Stomach smooth muscle (tissue), 2 donors: ENCODE measurements at regions not wholly inside any gene's neighbourhood (a gene's known extent, or its start where the extent isn't known, plus 50 kb on each side); places are given as distances from the start of the nearest gene placed in this dataset.

Experiments used
- H3K27ac ChIP-seq: one replicate; pipeline ENCODE4 v1.7.0; 2013; ENCODE audit warnings: mild to moderate bottlenecking, low read length, inconsistent platforms
- H3K27me3 ChIP-seq, 2 donors: one replicate each; pipeline ENCODE4 v1.7.0; 2013; ENCODE audit warnings: low read length in 2 of 2; ENCODE audit not compliant: insufficient read depth in 2 of 2, control insufficient read depth in 1 of 2
- H3K36me3 ChIP-seq, 2 donors: one replicate each; pipeline ENCODE4 v1.7.0; 2013; ENCODE audit warnings: low read length in 2 of 2; ENCODE audit not compliant: control insufficient read depth in 2 of 2, insufficient read depth in 2 of 2
- H3K4me1 ChIP-seq: one replicate; pipeline ENCODE4 v1.7.0; 2013; ENCODE audit warnings: low read length; ENCODE audit not compliant: control insufficient read depth, insufficient read depth
- H3K4me3 ChIP-seq, 2 donors: one replicate each; pipeline ENCODE4 v1.7.0; 2013; ENCODE audit warnings: low read length in 2 of 2
- H3K9ac ChIP-seq, 2 donors: one replicate each; pipeline ENCODE4 v1.7.0; 2013; ENCODE audit warnings: low read length in 2 of 2, mild to moderate bottlenecking in 1 of 2
- H3K9me3 ChIP-seq, 2 donors: one replicate each; pipeline ENCODE4 v1.7.0; 2013; ENCODE audit warnings: low read length in 2 of 2; ENCODE audit not compliant: control insufficient read depth in 2 of 2
- donor health status: healthy.
- donor health status: Pancreatic carcinoma.

GRCh38 chr9:31335529-31336234 is 1048.8 kb upstream of the ACO1 start:
- Histone ChIP-seq H3K27ac (no peak overlapping the region), H3K4me3 (no peak overlapping the region)

DNA sequence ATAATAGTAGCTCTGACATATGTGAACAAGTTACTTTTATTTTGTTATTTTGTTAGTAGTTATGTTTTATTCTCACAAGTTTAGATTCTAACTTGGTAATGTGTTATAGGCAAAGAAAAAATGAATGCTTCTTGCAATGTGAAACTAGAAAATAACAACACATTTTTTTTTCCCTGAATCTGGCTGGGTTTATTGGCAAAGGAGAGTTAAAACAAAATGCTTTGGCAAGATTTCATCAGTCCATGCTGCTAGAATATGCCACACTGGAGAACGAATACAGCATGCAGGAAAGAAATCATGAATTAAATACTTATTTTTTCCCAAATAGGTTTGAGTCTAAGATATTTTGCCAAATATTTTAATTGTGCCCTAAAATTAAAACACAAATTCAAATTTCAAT is 1048.1 kb upstream of the ACO1 start:
- Histone ChIP-seq H3K27me3 (no peaks in the 10 kb centered on the region), H3K36me3 (no peaks in the 10 kb centered on the region), H3K27ac (no peak overlapping the region), H3K9ac (no peak overlapping the region), H3K4me1 (no peaks in the 10 kb centered on the region), H3K4me3 (no peak overlapping the region), H3K9me3 (peaks cover 0 to 2% of the 10 kb centered on the region in 2 donors)

More at GRCh38 chr9:31335529-31336234, 1048.8 kb upstream of the ACO1 start:
- Histone ChIP-seq H3K36me3 (no peaks in the 10 kb centered on the region), H3K4me1 (no peaks in the 10 kb centered on the region), H3K9me3 (peaks cover 0 to 2% of the 10 kb centered on the region in 2 donors), H3K27me3 (no peaks in the 10 kb centered on the region), H3K9ac (no peak overlapping the region)

- Histone ChIP-seq H3K4me3 (no peak overlapping the region), H3K27me3 (no peaks in the 10 kb centered on the region), H3K9ac (no peak overlapping the region), H3K4me1 (no peaks in the 10 kb centered on the region), H3K36me3 (no peaks in the 10 kb centered on the region), H3K27ac (no peak overlapping the region), H3K9me3 (peaks cover 0 to 2% of the 10 kb centered on the region in 2 donors)
Measured at GRCh38 chr9:31336841-31337240, 1047.6 kb upstream of the ACO1 start.

- no peak overlapping the region for H3K4me3 ChIP-seq
Measured at GRCh38 chr9:31347082-31347617, 1037.3 kb upstream of the ACO1 start.

DNA sequence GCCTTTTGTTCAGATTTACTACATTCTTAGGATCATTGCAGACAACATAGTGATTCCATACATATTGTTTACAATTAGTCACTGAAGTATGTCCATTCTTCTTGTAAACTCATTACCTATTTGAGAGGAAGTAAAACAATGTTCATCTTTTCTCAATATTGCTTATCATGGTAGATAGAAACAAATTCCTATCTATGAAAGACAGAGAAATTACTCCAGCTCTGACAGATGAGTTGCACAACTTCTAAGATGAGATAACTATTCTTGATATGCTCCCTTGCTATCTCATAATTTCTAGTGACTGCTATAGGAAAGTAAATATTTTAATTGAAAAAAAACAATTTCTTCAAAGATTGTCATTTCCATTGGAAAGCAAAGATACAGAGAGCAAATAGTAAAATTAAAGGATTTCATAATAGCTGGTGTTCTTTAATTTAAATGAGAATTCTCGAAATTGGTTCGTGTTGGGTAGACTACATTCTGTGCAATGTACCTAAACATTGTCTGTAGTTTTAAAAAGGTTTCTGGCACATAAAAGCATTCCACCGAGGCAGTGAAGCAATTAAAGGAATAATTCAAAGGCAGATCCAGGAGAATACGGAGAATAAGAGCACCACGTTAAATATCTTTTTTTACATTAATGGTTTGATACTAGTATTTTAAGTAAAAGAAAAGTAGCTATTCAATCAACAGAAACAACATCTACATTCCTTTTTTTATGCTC is 1029.1 kb upstream of the ACO1 start:
- Histone ChIP-seq H3K27me3 (no peaks in the 10 kb centered on the region), H3K27ac (no peak overlapping the region), H3K9me3 (no peaks in the 10 kb centered on the region), H3K4me1 (no peaks in the 10 kb centered on the region), H3K4me3 (no peak overlapping the region), H3K9ac (no peak overlapping the region), H3K36me3 (no peaks in the 10 kb centered on the region)

More at GRCh38 chr9:31347082-31347617, 1037.3 kb upstream of the ACO1 start:
- H3K27ac ChIP-seq = no peak overlapping the region
- no peak overlapping the region for H3K9ac ChIP-seq
- H3K27me3 ChIP-seq = no peaks in the 10 kb centered on the region
- no peaks in the 10 kb centered on the region for H3K36me3 ChIP-seq
- no peaks in the 10 kb centered on the region for H3K4me1 ChIP-seq
- no peaks in the 10 kb centered on the region for H3K9me3 ChIP-seq

GRCh38 chr9:31355965-31356364 is 1028.5 kb upstream of the ACO1 start:
- Histone ChIP-seq H3K9me3 (no peaks in the 10 kb centered on the region), H3K4me3 (no peak overlapping the region), H3K9ac (no peak overlapping the region), H3K36me3 (no peaks in the 10 kb centered on the region), H3K27ac (no peak overlapping the region), H3K27me3 (no peaks in the 10 kb centered on the region), H3K4me1 (no peaks in the 10 kb centered on the region)

- H3K4me3 ChIP-seq = no peak overlapping the region
- no peaks in the 10 kb centered on the region for H3K27me3 ChIP-seq
- no peaks in the 10 kb centered on the region for H3K9me3 ChIP-seq
- no peaks in the 10 kb centered on the region for H3K36me3 ChIP-seq
- H3K9ac ChIP-seq = no peak overlapping the region
- no peak overlapping the region for H3K27ac ChIP-seq
- H3K4me1 ChIP-seq = no peaks in the 10 kb centered on the region
Measured at GRCh38 chr9:31359071-31359470, 1025.4 kb upstream of the ACO1 start.

GRCh38 chr9:31364171-31364570 is 1020.3 kb upstream of the ACO1 start:
- Histone ChIP-seq H3K27ac (no peak overlapping the region), H3K4me3 (no peak overlapping the region), H3K4me1 (no peaks in the 10 kb centered on the region), H3K36me3 (no peaks in the 10 kb centered on the region), H3K27me3 (no peaks in the 10 kb centered on the region), H3K9ac (no peak overlapping the region), H3K9me3 (no peaks in the 10 kb centered on the region)

DNA sequence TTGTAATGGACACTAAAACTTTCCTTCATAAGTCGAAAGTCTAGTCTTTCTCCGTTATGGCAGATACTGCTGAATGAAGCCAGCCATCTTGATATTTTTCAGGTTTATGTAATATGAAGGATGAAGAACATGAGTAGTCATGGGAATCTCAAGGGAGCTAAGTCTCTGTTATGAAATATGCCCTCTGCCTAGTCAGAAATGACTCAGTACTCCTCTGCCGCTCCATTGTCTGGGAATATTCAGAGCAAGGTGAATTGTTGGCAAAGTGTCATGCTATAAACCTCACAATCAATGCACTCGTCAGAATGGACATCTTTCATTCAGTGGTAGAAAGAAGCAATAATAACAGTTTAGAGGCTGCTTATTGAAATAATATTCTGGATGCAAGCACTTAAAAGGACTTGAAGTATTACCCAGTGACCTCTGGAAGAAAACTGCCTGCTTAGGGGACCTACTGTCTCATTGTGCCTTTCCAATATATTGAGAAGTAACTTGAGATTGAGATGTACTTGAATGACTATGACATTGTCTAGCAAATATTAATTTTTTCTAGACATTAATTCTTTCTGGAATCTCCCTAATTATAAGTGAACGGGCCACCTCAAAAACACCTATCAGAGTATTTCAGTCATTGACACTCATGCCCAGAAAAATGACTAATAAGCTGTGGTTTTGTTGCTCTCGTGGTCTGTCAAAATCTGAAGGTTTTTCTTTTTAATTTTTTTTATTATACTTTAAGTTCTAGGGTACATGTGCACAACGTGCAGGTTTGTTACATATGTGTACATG is 1011.5 kb upstream of the ACO1 start:
- no peaks in the 10 kb centered on the region for H3K4me1 ChIP-seq
- no peaks in the 10 kb centered on the region for H3K27me3 ChIP-seq
- no peaks in the 10 kb centered on the region for H3K9me3 ChIP-seq
- no peak overlapping the region for H3K9ac ChIP-seq
- no peak overlapping the region for H3K4me3 ChIP-seq
- H3K36me3 ChIP-seq = no peaks in the 10 kb centered on the region
- no peak overlapping the region for H3K27ac ChIP-seq

GRCh38 chr9:31377358-31377757 is 1007.1 kb upstream of the ACO1 start:
- Histone ChIP-seq H3K9ac (no peak overlapping the region), H3K4me3 (no peak overlapping the region), H3K27ac (no peak overlapping the region), H3K4me1 (no peaks in the 10 kb centered on the region), H3K9me3 (no peaks in the 10 kb centered on the region), H3K27me3 (no peaks in the 10 kb centered on the region), H3K36me3 (no peaks in the 10 kb centered on the region)
